Activated naive CD8-positive, alpha-beta T cell treated with anti-CD3 and anti-CD28 coated beads, Interleukin-2, amount 50 U/mL, for 24 hours (primary cell): ENCODE measurements at regions not wholly inside any gene's neighbourhood (a gene's known extent, or its start where the extent isn't known, plus 50 kb on each side); places are given as distances from the start of the nearest gene placed in this dataset.
"Not testable (repeated sequence)": the region's sequence is repeated elsewhere in the genome, so short reads cannot be mapped to it uniquely, and the experiment has no call there.

Source experiments
- ATAC-seq: fragments of 150-1000 bp; cut with Tn5 transposase; one replicate; pipeline ENCODE4 v1.10.0; 2021
- DNase-seq: peaks from one replicate; pipeline ENCODE4 v3.0.0; 2021
- H3K27ac Mint-ChIP-seq: one replicate; pipeline ENCODE4 v1.8.0; 2021; ENCODE audit warnings: mild to moderate bottlenecking, mixed read lengths
- H3K27me3 Mint-ChIP-seq: one replicate; pipeline ENCODE4 v1.8.0; 2021; ENCODE audit warnings: mixed read lengths
- H3K36me3 Mint-ChIP-seq: one replicate; pipeline ENCODE4 v1.8.0; 2021; ENCODE audit warnings: low read depth, mixed read lengths
- H3K4me1 Mint-ChIP-seq: one replicate; pipeline ENCODE4 v1.8.0; 2021; ENCODE audit warnings: mixed read lengths
- H3K4me3 Mint-ChIP-seq: one replicate; pipeline ENCODE4 v1.8.0; 2021; ENCODE audit warnings: mild to moderate bottlenecking, moderate library complexity, mixed read lengths
- H3K9me3 Mint-ChIP-seq: one replicate; pipeline ENCODE4 v1.8.0; 2021; ENCODE audit warnings: mixed read lengths

DNA sequence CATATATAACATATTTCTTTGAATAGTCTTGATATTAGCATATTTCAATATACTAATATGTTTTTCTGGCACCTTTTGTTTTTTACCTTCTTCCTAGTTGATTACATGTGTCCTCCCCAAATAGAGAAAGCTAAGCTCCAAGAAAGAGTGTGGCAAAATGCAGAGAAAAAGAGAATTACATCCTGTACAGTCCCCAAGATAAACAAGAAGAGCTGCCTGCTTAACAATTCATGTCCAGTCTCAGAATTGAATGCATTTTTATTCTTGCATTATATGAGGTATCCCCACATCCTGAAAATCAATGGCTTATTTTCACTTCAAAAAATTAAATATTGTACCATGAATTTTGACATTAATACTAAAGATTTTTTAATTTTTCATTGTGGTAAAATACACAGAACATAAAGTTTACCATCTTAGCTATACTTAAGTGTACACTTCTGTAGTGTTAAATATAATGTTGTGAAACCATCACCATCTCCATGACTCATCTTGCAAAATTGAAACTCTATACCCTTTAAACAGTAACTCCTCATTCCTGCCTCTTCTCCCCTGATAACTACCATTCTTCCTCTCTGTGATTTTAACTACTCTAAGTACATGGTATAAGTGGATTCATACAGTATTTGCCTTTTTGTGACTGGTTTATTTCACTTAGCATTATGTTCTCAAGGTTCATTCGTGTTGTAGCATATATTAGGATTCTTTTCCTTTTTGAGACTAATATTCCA lies 490.3 kb downstream of the COL12A1 start:
- DNase-seq = no peak
- Mint-ChIP-seq H3K4me1 (no peaks in the 10 kb centered on the region), H3K4me3 (no peak overlapping the region), H3K9me3 (no peaks in the 10 kb centered on the region), H3K27ac (no peak overlapping the region), H3K27me3 (no peaks in the 10 kb centered on the region), H3K36me3 (no peaks in the 10 kb centered on the region)
- ATAC-seq = no peak

DNA sequence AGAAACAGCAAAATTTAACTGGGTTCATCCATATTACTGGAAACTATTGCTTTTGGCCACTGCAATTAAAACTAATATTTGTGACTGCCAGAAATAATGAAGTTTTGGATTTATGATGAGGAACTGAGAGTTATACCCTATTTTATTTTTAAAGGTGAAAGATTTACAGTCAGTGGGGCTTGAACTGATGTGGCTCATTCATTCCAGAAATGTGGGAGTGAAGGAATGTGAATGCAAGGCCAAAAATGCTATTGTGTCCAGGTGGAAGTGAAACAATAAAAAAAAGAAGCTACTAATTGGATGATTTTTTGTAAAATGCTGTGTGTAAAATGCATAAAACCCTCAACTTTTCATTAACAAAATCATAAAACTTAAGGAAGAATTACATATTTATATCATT lies 491.9 kb downstream of the COL12A1 start:
- no peaks in the 10 kb centered on the region for H3K9me3 Mint-ChIP-seq
- no peaks in the 10 kb centered on the region for H3K27me3 Mint-ChIP-seq
- ATAC-seq (no peak), DNase-seq (no peak)
- H3K4me1 Mint-ChIP-seq = no peaks in the 10 kb centered on the region
- no peak overlapping the region for H3K27ac Mint-ChIP-seq
- no peak overlapping the region for H3K4me3 Mint-ChIP-seq
- no peaks in the 10 kb centered on the region for H3K36me3 Mint-ChIP-seq

DNA sequence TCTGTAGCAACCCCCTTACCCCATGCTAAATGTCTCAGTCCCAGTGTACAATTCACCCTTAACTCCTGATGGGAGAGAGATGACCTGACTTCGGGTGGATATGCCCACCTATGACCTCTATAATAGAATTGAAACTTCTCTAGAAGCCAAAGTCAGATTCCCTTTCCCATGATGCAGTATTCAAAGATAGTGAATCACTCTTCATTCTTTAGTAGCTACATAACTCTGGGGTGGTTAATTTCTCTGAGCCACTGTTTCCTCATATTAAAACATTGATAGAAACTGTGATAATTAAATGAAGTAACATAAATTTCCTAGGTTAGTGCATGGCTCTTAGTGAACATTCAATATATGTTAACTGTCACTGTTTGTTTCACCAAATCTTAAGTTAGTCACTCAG lies 500.4 kb downstream of the COL12A1 start:
- H3K4me3 Mint-ChIP-seq = no peak overlapping the region
- no peak overlapping the region for H3K27ac Mint-ChIP-seq
- H3K36me3 Mint-ChIP-seq = no peaks in the 10 kb centered on the region
- H3K27me3 Mint-ChIP-seq = no peaks in the 10 kb centered on the region
- peaks cover 5% of the 10 kb centered on the region for H3K9me3 Mint-ChIP-seq
- ATAC-seq = no peak
- H3K4me1 Mint-ChIP-seq = no peaks in the 10 kb centered on the region
- DNase-seq = no peak

DNA sequence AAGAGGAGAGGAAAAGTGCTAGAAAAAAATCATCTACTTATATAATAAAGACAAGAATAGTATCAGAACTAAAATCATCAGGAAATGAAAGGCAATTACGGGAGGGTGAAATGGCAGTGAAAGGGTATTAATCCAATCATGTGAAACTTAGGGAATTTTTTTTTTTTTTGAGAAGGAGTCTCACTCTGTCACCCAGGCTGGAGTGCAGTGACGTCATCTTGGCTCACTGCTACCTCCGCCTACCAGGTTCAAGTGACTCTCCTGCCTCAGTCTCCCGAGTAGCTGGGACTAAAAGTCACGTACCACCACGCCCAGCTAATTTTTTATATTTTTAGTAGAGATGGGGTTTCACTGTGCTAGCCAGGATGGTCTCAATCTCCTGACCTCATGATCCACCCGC lies 501.3 kb downstream of the COL12A1 start:
- not testable (repeated sequence) for H3K27me3 Mint-ChIP-seq, H3K27ac Mint-ChIP-seq, H3K9me3 Mint-ChIP-seq, ATAC-seq, H3K36me3 Mint-ChIP-seq, H3K4me1 Mint-ChIP-seq, DNase-seq, H3K4me3 Mint-ChIP-seq

DNA sequence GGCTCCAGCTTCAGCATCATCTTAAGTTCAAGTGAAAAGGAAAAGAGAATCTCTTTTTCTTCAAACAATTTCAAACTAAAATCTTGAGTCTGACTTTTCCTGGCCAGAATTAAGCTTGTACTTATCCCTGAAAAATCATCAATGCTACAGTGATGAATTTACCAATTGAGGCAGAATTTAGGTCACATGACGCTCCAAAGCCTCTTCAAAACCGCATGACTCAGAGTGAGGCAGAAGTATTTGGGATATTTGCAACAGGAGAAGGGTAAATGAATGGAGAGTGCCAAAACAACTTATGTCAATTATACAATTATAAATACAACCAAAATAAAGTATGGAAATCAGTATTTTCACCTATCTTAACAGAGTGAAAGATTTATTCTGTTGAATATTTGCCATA lies 515.5 kb downstream of the COL12A1 start:
- H3K27me3 Mint-ChIP-seq = no peaks in the 10 kb centered on the region
- no peak for DNase-seq
- no peaks in the 10 kb centered on the region for H3K4me1 Mint-ChIP-seq
- no peak for ATAC-seq
- no peaks in the 10 kb centered on the region for H3K36me3 Mint-ChIP-seq
- no peak overlapping the region for H3K27ac Mint-ChIP-seq
- no peak overlapping the region for H3K4me3 Mint-ChIP-seq
- H3K9me3 Mint-ChIP-seq = peaks cover 4% of the 10 kb centered on the region

DNA sequence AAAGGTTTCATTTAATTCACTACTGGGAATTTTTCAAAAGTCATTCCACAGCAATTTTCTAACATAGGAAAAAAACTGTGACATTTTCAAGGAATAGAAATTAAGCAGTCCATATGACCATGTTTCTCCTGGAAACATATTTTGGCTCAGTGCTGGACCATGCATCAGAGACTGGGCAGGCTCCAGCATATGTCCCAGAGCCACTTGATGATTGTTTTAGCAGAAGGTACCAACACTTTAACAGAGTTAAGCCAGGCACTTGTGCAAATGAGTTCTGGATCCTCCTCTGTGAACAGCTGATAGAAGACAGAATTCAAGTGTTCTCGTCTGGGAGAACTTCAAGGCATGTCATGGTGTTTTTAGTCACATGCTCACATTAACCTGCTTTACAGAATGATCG lies 516.3 kb downstream of the COL12A1 start:
- no peak overlapping the region for H3K27ac Mint-ChIP-seq
- H3K36me3 Mint-ChIP-seq = no peaks in the 10 kb centered on the region
- H3K9me3 Mint-ChIP-seq = peaks cover 5% of the 10 kb centered on the region
- H3K27me3 Mint-ChIP-seq = no peaks in the 10 kb centered on the region
- DNase-seq (no peak), ATAC-seq (no peak)
- H3K4me3 Mint-ChIP-seq = no peak overlapping the region
- no peaks in the 10 kb centered on the region for H3K4me1 Mint-ChIP-seq

DNA sequence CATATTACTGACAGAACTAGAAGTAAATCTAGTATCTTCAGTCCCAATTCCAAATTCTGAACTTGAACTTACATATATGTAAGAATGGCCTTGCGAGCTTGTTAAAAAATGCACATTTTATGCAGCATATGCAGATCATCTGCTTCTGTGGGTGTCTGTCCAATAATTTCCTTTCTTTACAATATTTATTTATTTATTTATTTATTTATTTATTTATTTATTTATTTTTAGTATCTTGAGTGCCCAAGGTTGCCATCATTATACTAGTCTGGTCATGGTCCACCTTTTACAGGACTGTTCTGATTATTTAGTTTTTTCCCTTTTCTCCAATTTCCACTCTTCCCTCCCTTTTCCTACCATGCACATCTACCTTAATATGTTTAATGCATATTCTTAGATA lies 528.4 kb downstream of the COL12A1 start:
- no peak for DNase-seq

DNA sequence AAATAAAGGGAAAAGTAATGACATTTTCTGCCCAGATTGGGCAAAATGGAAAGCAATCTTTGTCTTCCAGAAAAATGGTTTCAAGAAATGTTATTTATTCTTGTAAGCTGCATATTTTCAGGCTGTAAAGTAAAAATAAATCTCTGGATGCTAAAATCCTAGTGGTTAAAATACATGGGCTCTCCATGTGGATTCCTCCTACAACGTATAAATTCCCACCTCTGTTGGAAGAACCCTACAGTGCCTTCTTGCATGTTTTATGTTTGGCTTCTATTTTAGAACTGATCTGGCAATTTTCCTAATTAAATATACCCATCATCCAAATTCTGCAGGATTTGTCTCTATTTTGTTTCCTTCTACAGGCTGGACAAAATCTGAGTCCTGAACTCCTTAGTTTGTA lies 528.9 kb downstream of the COL12A1 start:
- Mint-ChIP-seq H3K27ac (no peak overlapping the region), H3K36me3 (no peaks in the 10 kb centered on the region), H3K9me3 (peaks cover 4% of the 10 kb centered on the region), H3K27me3 (no peaks in the 10 kb centered on the region), H3K4me1 (no peaks in the 10 kb centered on the region), H3K4me3 (no peak overlapping the region)
- DNase-seq (no peak), ATAC-seq (no peak)

More for the DNA sequence above, 528.4 kb downstream of the COL12A1 start:
- H3K9me3 Mint-ChIP-seq = peaks cover 4% of the 10 kb centered on the region
- H3K27ac Mint-ChIP-seq = no peak overlapping the region
- H3K27me3 Mint-ChIP-seq = no peaks in the 10 kb centered on the region
- H3K36me3 Mint-ChIP-seq = no peaks in the 10 kb centered on the region
- no peak for ATAC-seq
- no peak overlapping the region for H3K4me3 Mint-ChIP-seq
- no peaks in the 10 kb centered on the region for H3K4me1 Mint-ChIP-seq

DNA sequence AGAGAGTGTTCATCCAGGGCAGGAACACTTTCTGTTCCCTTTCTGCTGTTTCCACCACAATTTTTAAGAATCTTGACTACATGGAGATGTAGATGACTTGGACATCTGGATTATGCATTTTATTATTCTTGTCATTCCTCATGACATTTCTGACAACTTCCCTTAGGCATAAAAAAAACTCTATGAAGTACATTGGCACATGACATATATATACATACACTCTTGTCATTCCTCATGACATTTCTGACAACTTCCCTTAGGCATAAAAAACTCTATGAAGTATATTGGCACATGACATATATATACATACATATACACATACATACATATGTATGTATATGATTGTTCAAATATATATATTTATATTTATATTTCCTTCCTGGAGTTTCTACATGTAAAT lies 531.5 kb downstream of the COL12A1 start:
- no peak for ATAC-seq
- Mint-ChIP-seq H3K27ac (no peak overlapping the region), H3K27me3 (no peaks in the 10 kb centered on the region), H3K9me3 (no peaks in the 10 kb centered on the region), H3K4me1 (no peaks in the 10 kb centered on the region), H3K36me3 (no peaks in the 10 kb centered on the region), H3K4me3 (no peak overlapping the region)
- DNase-seq = no peak

DNA sequence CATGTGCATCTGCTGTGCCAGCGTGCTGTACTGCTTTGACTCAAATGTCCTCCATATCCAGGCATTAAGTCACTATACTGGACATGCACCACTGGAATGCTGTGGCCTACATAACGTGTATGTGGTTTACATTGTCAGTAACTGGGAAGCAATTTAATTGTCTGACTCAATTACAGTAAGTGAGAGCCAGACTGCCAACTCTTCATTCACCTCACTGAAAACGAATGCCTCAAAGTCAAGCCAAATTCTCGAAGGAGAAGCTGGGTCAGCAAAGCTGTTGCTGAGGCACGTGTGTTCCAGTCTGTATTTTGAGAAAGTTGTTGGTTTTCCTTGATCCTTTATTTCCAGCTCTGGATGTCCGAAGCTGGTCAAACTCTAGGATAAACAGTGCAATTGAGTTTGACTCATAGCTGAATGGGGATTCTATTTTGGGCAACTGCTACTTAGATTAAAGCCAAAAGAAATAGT lies 534.3 kb downstream of the COL12A1 start:
- Mint-ChIP-seq H3K9me3 (peaks cover 13% of the 10 kb centered on the region), H3K27ac (no peak overlapping the region), H3K36me3 (no peaks in the 10 kb centered on the region), H3K4me3 (no peak overlapping the region), H3K27me3 (no peaks in the 10 kb centered on the region), H3K4me1 (no peaks in the 10 kb centered on the region)
- ATAC-seq (no peak), DNase-seq (no peak)

DNA sequence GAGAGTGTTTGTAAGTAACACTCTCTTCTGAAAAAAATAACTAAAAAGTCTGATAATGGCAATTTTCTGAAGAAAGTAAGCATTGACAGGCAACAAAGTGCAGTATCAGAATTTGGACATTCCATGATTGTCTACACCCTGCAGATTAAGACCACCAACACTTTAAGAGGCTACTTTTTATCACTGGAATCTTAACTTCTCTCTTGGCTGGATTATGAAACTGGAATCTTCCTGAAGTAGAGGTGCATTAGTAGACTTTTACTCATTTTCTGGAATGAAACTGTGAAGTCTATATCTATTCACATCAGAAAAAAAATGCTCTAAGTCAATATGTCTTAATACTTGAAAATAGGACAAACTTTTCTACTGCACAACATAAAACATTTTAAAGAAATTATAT lies 547.5 kb downstream of the COL12A1 start:
- no peak for DNase-seq
- no peaks in the 10 kb centered on the region for H3K4me1 Mint-ChIP-seq

DNA sequence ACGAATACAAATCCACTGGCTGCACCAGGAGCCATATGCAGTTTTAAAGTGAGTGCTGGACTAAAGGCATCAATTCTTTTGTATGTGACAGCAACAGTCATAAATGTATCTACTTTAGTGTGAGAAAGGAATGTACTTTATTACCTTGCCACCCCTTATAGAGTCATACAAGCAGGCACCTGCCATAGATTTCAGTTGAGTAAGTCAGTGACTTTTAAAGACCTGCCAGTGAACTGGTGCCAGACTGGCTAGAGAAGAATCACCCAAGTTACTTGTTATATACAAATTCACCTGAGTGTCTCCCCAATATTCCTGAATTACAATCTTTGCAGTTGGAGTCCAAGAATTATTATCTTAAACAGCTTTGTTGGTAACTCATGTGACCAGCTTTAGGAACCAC lies 547.9 kb downstream of the COL12A1 start:
- Mint-ChIP-seq H3K27me3 (no peaks in the 10 kb centered on the region), H3K4me3 (no peak overlapping the region), H3K27ac (no peak overlapping the region), H3K4me1 (no peaks in the 10 kb centered on the region), H3K36me3 (no peaks in the 10 kb centered on the region), H3K9me3 (no peaks in the 10 kb centered on the region)
- DNase-seq = no peak
- ATAC-seq = no peak

More for the DNA sequence above, 547.5 kb downstream of the COL12A1 start:
- Mint-ChIP-seq H3K4me3 (no peak overlapping the region), H3K27me3 (no peaks in the 10 kb centered on the region), H3K27ac (no peak overlapping the region), H3K36me3 (no peaks in the 10 kb centered on the region), H3K9me3 (no peaks in the 10 kb centered on the region)
- no peak for ATAC-seq

DNA sequence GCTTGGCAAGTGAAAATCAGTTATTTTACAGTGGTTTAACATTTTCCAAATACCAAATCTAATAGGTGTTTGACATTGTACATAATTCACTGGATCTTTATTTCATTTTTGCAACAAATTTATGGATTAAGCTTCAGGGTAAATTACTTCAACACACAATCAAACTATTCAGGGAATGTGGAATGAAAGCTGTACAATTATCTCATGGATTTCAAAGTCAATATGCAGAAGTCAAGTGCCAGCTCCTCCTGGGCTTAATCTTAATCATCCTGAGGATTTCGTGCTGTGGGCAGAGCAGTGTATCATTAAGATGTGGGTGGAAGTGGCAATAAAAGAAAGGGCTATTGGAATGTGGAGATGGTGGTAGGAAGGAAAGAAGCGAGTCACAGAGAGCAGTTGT lies 548.8 kb downstream of the COL12A1 start:
- ATAC-seq (no peak), DNase-seq (no peak)
- Mint-ChIP-seq H3K27ac (no peak overlapping the region), H3K27me3 (no peaks in the 10 kb centered on the region), H3K4me1 (no peaks in the 10 kb centered on the region), H3K4me3 (no peak overlapping the region), H3K36me3 (no peaks in the 10 kb centered on the region), H3K9me3 (no peaks in the 10 kb centered on the region)

DNA sequence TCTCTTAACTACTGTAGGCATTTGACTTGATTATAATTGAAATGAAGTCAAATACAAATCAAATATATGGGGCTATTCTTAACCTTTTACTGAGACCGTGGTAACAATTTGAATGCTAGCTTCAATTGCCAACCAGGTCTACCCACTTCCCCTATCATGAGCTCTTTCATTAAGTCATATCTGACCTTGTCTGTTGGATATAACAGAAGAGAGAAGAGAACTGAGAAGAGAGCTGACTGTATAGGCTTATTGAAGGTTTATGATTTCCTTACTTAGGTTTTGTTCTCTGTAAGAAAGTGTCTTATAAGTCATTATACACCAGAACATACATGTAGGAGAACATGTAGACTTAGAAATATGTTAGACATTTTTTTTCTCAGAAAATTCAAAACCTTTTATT lies 549.4 kb downstream of the COL12A1 start:
- H3K36me3 Mint-ChIP-seq = no peaks in the 10 kb centered on the region
- no peak overlapping the region for H3K4me3 Mint-ChIP-seq
- H3K9me3 Mint-ChIP-seq = no peaks in the 10 kb centered on the region
- DNase-seq (no peak), ATAC-seq (no peak)
- no peaks in the 10 kb centered on the region for H3K4me1 Mint-ChIP-seq
- no peaks in the 10 kb centered on the region for H3K27me3 Mint-ChIP-seq
- H3K27ac Mint-ChIP-seq = no peak overlapping the region

DNA sequence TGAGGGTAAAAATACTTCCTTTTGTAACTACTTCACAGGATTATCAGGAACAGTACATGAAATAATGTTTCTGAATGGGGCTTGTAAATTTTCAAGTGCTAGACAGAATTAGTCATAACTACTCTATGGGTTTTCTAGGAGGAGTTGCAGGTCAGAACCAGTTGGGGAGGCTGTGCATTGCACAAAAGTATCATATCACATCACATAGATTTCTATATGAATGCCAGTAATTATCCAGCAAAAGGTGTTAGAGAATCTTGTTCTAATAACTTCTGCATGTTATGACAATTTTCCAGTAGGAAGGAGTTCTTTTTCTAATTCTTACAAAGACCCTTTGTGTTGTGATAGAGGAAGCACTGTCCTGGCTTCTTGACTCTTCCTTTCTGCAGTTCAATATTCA lies 551.6 kb downstream of the COL12A1 start:
- Mint-ChIP-seq H3K36me3 (no peaks in the 10 kb centered on the region), H3K4me3 (no peak overlapping the region), H3K9me3 (peaks cover 2% of the 10 kb centered on the region), H3K27ac (no peak overlapping the region), H3K4me1 (no peaks in the 10 kb centered on the region), H3K27me3 (no peaks in the 10 kb centered on the region)
- DNase-seq = no peak
- no peak for ATAC-seq
